ENCODE measurements at regions not wholly inside any gene's neighbourhood (a gene's known extent, or its start where the extent isn't known, plus 50 kb on each side); places are given as distances from the start of the nearest gene placed in this dataset.

GRCh38 chr6:155586090-155586489, 130.5 kb upstream of the NOX3 start:
- TF ChIP-seq GATA1 (IDR thresholded peaks at IDR 0.05; ENCODE audit: low read depth, low read length): no peak
- no peak for TF ChIP-seq POLR2A (IDR thresholded peaks at IDR 0.05; ENCODE audit: low read length)
- no peak for DNase-seq

GRCh38 chr6:155584006-155584405, 128.4 kb upstream of the NOX3 start:
- no peak for TF ChIP-seq POLR2A (IDR thresholded peaks at IDR 0.05; ENCODE audit: low read length)
- no peak for TF ChIP-seq GATA1 (IDR thresholded peaks at IDR 0.05; ENCODE audit: low read depth, low read length)
- no peak for DNase-seq

GRCh38 chr6:155582016-155582991, 126.7 kb upstream of the NOX3 start:
- no peak for TF ChIP-seq GATA1 (IDR thresholded peaks at IDR 0.05; ENCODE audit: low read depth, low read length)
- no peak for TF ChIP-seq POLR2A (IDR thresholded peaks at IDR 0.05; ENCODE audit: low read length)

GRCh38 chr6:155580904-155581303, 125.3 kb upstream of the NOX3 start:
- DNase-seq: no peak
- TF ChIP-seq POLR2A (IDR thresholded peaks at IDR 0.05; ENCODE audit: low read length): no peak
- no peak for TF ChIP-seq GATA1 (IDR thresholded peaks at IDR 0.05; ENCODE audit: low read depth, low read length)

More at GRCh38 chr6:155582016-155582991, 126.7 kb upstream of the NOX3 start:
- no peak for DNase-seq

GRCh38 chr6:155578251-155578650, 122.6 kb upstream of the NOX3 start:
- TF ChIP-seq POLR2A (IDR thresholded peaks at IDR 0.05; ENCODE audit: low read length): no peak
- no peak for TF ChIP-seq GATA1 (IDR thresholded peaks at IDR 0.05; ENCODE audit: low read depth, low read length)
- no peak for DNase-seq

GRCh38 chr6:155561966-155562364, 106.3 kb upstream of the NOX3 start:
- TF ChIP-seq GATA1 (IDR thresholded peaks at IDR 0.05; ENCODE audit: low read depth, low read length) (no peak), POLR2A (IDR thresholded peaks at IDR 0.05; ENCODE audit: low read length) (no peak)

GRCh38 chr6:155561257-155561965, 105.8 kb upstream of the NOX3 start:
- TF ChIP-seq GATA1 (IDR thresholded peaks at IDR 0.05; ENCODE audit: low read depth, low read length): no peak
- no peak for TF ChIP-seq POLR2A (IDR thresholded peaks at IDR 0.05; ENCODE audit: low read length)
- DNase-seq: no peak

More at GRCh38 chr6:155561966-155562364, 106.3 kb upstream of the NOX3 start:
- DNase-seq: no peak

GRCh38 chr6:155549928-155550327, 94.3 kb upstream of the NOX3 start:
- TF ChIP-seq GATA1 (IDR thresholded peaks at IDR 0.05; ENCODE audit: low read depth, low read length) (no peak), POLR2A (IDR thresholded peaks at IDR 0.05; ENCODE audit: low read length) (no peak)
- no peak for DNase-seq

- no peak for TF ChIP-seq POLR2A (IDR thresholded peaks at IDR 0.05; ENCODE audit: low read length)
- no peak for TF ChIP-seq GATA1 (IDR thresholded peaks at IDR 0.05; ENCODE audit: low read depth, low read length)
- DNase-seq: no peak
These were observed 93.6 kb upstream of the NOX3 start for GRCh38 chr6:155549028-155549798.

GRCh38 chr6:155548576-155548975, 92.9 kb upstream of the NOX3 start:
- no peak for TF ChIP-seq GATA1 (IDR thresholded peaks at IDR 0.05; ENCODE audit: low read depth, low read length)
- TF ChIP-seq POLR2A (IDR thresholded peaks at IDR 0.05; ENCODE audit: low read length): no peak
- no peak for DNase-seq

GRCh38 chr6:155544677-155545076, 89.0 kb upstream of the NOX3 start:
- DNase-seq: no peak
- TF ChIP-seq POLR2A (IDR thresholded peaks at IDR 0.05; ENCODE audit: low read length) (no peak), GATA1 (IDR thresholded peaks at IDR 0.05; ENCODE audit: low read depth, low read length) (no peak)

- no peak for DNase-seq
- no peak for TF ChIP-seq GATA1 (IDR thresholded peaks at IDR 0.05; ENCODE audit: low read depth, low read length)
- TF ChIP-seq POLR2A (IDR thresholded peaks at IDR 0.05; ENCODE audit: low read length): no peak
These were observed 87.7 kb upstream of the NOX3 start for GRCh38 chr6:155543166-155543847.

GRCh38 chr6:155542036-155542435, 86.4 kb upstream of the NOX3 start:
- TF ChIP-seq POLR2A (IDR thresholded peaks at IDR 0.05; ENCODE audit: low read length) (no peak), GATA1 (IDR thresholded peaks at IDR 0.05; ENCODE audit: low read depth, low read length) (no peak)
- no peak for DNase-seq
